ENCODE measurements at regions not wholly inside any gene's neighbourhood (a gene's known extent, or its start where the extent isn't known, plus 50 kb on each side); places are given as distances from the start of the nearest gene placed in this dataset.
"Not testable (repeated sequence)": the region's sequence is repeated elsewhere in the genome, so short reads cannot be mapped to it uniquely, and the experiment has no call there.

- no peak for ATAC-seq
- FAIRE-seq = no peak
- Histone ChIP-seq H3K27me3 (no peaks in the 10 kb centered on the region), H3K4me3 (no peak overlapping the region), H3K4me1 (no peaks in the 10 kb centered on the region), H3K27ac (no peak overlapping the region), H3K9me3 (no peaks in the 10 kb centered on the region), H3K36me3 (no peaks in the 10 kb centered on the region)
- 70 to 81% methylated on average over 2 of the region's 2 CpGs for WGBS, 2 donors
- DNase-seq = no peak
- intact Hi-C loops (cut with DNase I) = no loop called here
- TF ChIP-seq CTCF (IDR thresholded peaks at IDR 0.05) = no peak
Observed at GRCh38 chr5:130616161-130616560, 548.9 kb downstream of the HINT1 start.

GRCh38 chr5:130605234-130605633 is 559.8 kb downstream of the HINT1 start:
- ATAC-seq (no peak), DNase-seq (no peak), FAIRE-seq (no peak)
- intact Hi-C loops (cut with DNase I) = no loop called here
- Histone ChIP-seq H3K27ac (no peak overlapping the region), H3K4me3 (no peak overlapping the region), H3K36me3 (no peaks in the 10 kb centered on the region), H3K4me1 (no peaks in the 10 kb centered on the region), H3K27me3 (no peaks in the 10 kb centered on the region), H3K9me3 (no peaks in the 10 kb centered on the region)
- no peak for TF ChIP-seq CTCF (IDR thresholded peaks at IDR 0.05)

GRCh38 chr5:130596647-130597046 is 568.4 kb downstream of the HINT1 start:
- DNase-seq; H3K4me3 ChIP-seq; ATAC-seq; H3K36me3 ChIP-seq; H3K9me3 ChIP-seq; intact Hi-C loops (cut with DNase I); H3K27me3 ChIP-seq; H3K4me1 ChIP-seq; H3K27ac ChIP-seq; FAIRE-seq: not testable (repeated sequence)
- 81 to 82% methylated on average over 25 of the region's 25 CpGs for WGBS, 2 donors

- H3K9me3 ChIP-seq = no peaks in the 10 kb centered on the region
- WGBS, 2 donors = 28 to 31% methylated on average over 2 of the region's 2 CpGs
Observed at GRCh38 chr5:130580264-130580663, 584.8 kb downstream of the HINT1 start.

GRCh38 chr5:130578354-130578753 is 586.7 kb downstream of the HINT1 start:
- FAIRE-seq = no peak
- no peaks in the 10 kb centered on the region for H3K9me3 ChIP-seq
- H3K27me3 ChIP-seq = no peaks in the 10 kb centered on the region
- intact Hi-C loops (cut with DNase I) = no loop called here
- no peak for ATAC-seq
- no peak overlapping the region for H3K27ac ChIP-seq
- no peak for DNase-seq
- TF ChIP-seq CTCF (IDR thresholded peaks at IDR 0.05) = no peak
- H3K4me3 ChIP-seq = no peak overlapping the region
- H3K36me3 ChIP-seq = no peaks in the 10 kb centered on the region
- no peaks in the 10 kb centered on the region for H3K4me1 ChIP-seq

More at GRCh38 chr5:130580264-130580663, 584.8 kb downstream of the HINT1 start:
- Histone ChIP-seq H3K4me3 (no peak overlapping the region), H3K4me1 (no peaks in the 10 kb centered on the region), H3K27ac (no peak overlapping the region), H3K27me3 (no peaks in the 10 kb centered on the region), H3K36me3 (no peaks in the 10 kb centered on the region)
- no peak for TF ChIP-seq CTCF (IDR thresholded peaks at IDR 0.05)
- DNase-seq = no peak
- intact Hi-C loops (cut with DNase I) = no loop called here
- no peak for ATAC-seq
- FAIRE-seq = no peak

- DNase-seq (no peak), ATAC-seq (no peak), FAIRE-seq (no peak)
- H3K9me3 ChIP-seq = no peaks in the 10 kb centered on the region
- H3K27ac ChIP-seq = no peak overlapping the region
- H3K27me3 ChIP-seq = no peaks in the 10 kb centered on the region
- intact Hi-C loops (cut with DNase I) = no loop called here
- no peak overlapping the region for H3K4me3 ChIP-seq
- H3K4me1 ChIP-seq = no peaks in the 10 kb centered on the region
- H3K36me3 ChIP-seq = no peaks in the 10 kb centered on the region
- no peak for TF ChIP-seq CTCF (IDR thresholded peaks at IDR 0.05)
Observed at GRCh38 chr5:130571076-130571475, 594.0 kb downstream of the HINT1 start.

All from pancreas (tissue), 10 donors.